Kidney (tissue), 13 donors: ENCODE measurements at regions not wholly inside any gene's neighbourhood (a gene's known extent, or its start where the extent isn't known, plus 50 kb on each side); places are given as distances from the start of the nearest gene placed in this dataset.

ENCODE experiments used
- DNase-seq, 5 donors: peaks; one replicate each; pipeline ENCODE4 v3.0.0-alpha.2; 2013 to 2020
- FAIRE-seq: peaks from 2 replicates; lab custom pipeline; 2012; peaks lifted over from hg19 to GRCh38; lab: Jason Lieb, UNC
- H3K27ac ChIP-seq, 2 donors: one replicate each; pipeline ENCODE4 v1.7.0; 2013; ENCODE audit warnings: low read depth in 2 of 2, low read length in 2 of 2, inconsistent platforms in 1 of 2
- H3K27me3 ChIP-seq: one replicate; pipeline ENCODE4 v1.7.1; 2013; ENCODE audit warnings: low read length, inconsistent platforms; ENCODE audit not compliant: control insufficient read depth, insufficient read depth
- H3K36me3 ChIP-seq, 3 donors: one replicate each; pipeline versions ENCODE4 v1.7.0 to v1.7.1; 2013; ENCODE audit warnings: low read length in 3 of 3, control low read depth in 1 of 3, inconsistent platforms in 1 of 3; ENCODE audit not compliant: insufficient read depth in 3 of 3, control insufficient read depth in 2 of 3
- H3K4me1 ChIP-seq, 3 donors: one replicate each; pipeline versions ENCODE4 v1.7.0 to v1.7.1; 2013; ENCODE audit warnings: low read length in 3 of 3, inconsistent platforms in 1 of 3, low read depth in 1 of 3; ENCODE audit not compliant: control insufficient read depth in 2 of 3, insufficient read depth in 2 of 3
- H3K4me3 ChIP-seq, 3 donors: one replicate each; pipeline versions ENCODE4 v1.7.0 to v1.8.1; 2013; ENCODE audit warnings: low read length in 3 of 3, control low read depth in 1 of 3, inconsistent platforms in 1 of 3
- H3K9ac ChIP-seq, 3 donors: one replicate each; pipeline versions ENCODE4 v1.7.0 to v1.7.1; 2013; ENCODE audit warnings: low read length in 3 of 3, control low read depth in 1 of 3, inconsistent platforms in 1 of 3
- H3K9me3 ChIP-seq, 3 donors: one replicate each; pipeline versions ENCODE4 v1.7.0 to v1.7.1; 2013; ENCODE audit warnings: low read length in 3 of 3, control low read depth in 1 of 3, inconsistent platforms in 1 of 3; ENCODE audit not compliant: control insufficient read depth in 2 of 3, insufficient read depth in 1 of 3
- intact Hi-C: fragments of 100-400 bp; cut with DNase I; formaldehyde crosslinking; loops from one replicate; pipeline ENCODE4 v1.11.1; 2022
- TF ChIP-seq, protein P1 (sequence below): IDR thresholded peaks from 3 replicates; pipeline ENCODE4 v1.5.1; 2012; ENCODE audit warnings: mild to moderate bottlenecking, moderate library complexity, borderline replicate concordance; ENCODE audit not compliant: insufficient read depth; ENCODE audit errors: extremely low read depth
- donor health status: control.
- donor health status: control.
- donor health status: control.
- donor health status: control.
- donor health status: control.
- donor health status: DM: yes; HTN: yes; CAD: no.
- donor health status: Normal renal cell carcinoma (clear cell type).

- no peaks in the 10 kb centered on the region for H3K9me3 ChIP-seq
- H3K9ac ChIP-seq: no peak overlapping the region
- no peak overlapping the region for H3K4me3 ChIP-seq
- no peak overlapping the region for H3K27ac ChIP-seq
- no peaks in the 10 kb centered on the region for H3K4me1 ChIP-seq
- intact Hi-C loops: no loop called here
- no peak for FAIRE-seq
- no peaks in the 10 kb centered on the region for H3K27me3 ChIP-seq
- TF ChIP-seq, protein P1, sequence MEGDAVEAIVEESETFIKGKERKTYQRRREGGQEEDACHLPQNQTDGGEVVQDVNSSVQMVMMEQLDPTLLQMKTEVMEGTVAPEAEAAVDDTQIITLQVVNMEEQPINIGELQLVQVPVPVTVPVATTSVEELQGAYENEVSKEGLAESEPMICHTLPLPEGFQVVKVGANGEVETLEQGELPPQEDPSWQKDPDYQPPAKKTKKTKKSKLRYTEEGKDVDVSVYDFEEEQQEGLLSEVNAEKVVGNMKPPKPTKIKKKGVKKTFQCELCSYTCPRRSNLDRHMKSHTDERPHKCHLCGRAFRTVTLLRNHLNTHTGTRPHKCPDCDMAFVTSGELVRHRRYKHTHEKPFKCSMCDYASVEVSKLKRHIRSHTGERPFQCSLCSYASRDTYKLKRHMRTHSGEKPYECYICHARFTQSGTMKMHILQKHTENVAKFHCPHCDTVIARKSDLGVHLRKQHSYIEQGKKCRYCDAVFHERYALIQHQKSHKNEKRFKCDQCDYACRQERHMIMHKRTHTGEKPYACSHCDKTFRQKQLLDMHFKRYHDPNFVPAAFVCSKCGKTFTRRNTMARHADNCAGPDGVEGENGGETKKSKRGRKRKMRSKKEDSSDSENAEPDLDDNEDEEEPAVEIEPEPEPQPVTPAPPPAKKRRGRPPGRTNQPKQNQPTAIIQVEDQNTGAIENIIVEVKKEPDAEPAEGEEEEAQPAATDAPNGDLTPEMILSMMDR: no peak
- no peak for DNase-seq
- no peaks in the 10 kb centered on the region for H3K36me3 ChIP-seq
These were observed 840.0 kb downstream of the C6orf118 start for GRCh38 chr6:164469276-164469949.

GRCh38 chr6:164455835-164456234 lies 853.6 kb downstream of the C6orf118 start:
- no peak for DNase-seq
- Histone ChIP-seq H3K27me3 (no peaks in the 10 kb centered on the region), H3K9me3 (no peaks in the 10 kb centered on the region), H3K36me3 (no peaks in the 10 kb centered on the region), H3K27ac (no peak overlapping the region), H3K9ac (no peak overlapping the region), H3K4me1 (no peaks in the 10 kb centered on the region), H3K4me3 (no peak overlapping the region)
- TF ChIP-seq, protein P1: no peak
- intact Hi-C loops: no loop called here
- FAIRE-seq: no peak

DNA sequence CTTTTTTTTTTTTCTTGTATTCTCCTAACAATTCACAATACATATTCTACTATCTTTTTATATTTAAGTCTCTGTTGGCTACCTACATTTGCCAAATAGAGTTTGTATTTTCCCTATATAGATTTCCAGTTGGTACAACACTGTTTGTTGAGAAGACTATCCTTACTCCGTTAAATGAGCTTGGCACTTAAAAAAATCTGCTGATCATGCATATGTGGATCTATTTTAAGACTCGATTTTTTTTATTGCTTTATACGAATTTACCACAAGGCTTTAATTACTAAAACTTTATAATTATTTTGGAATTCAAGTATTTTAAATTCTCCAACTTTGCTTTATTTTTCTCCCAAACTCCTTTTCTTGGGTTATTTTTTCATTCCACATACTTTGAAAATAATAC lies 855.6 kb downstream of the C6orf118 start:
- DNase-seq (no peak), FAIRE-seq (no peak)
- H3K4me3 ChIP-seq: no peak overlapping the region
- H3K36me3 ChIP-seq: no peaks in the 10 kb centered on the region
- H3K27me3 ChIP-seq: no peaks in the 10 kb centered on the region
- intact Hi-C loops: no loop called here
- H3K9ac ChIP-seq: no peak overlapping the region
- H3K4me1 ChIP-seq: no peaks in the 10 kb centered on the region
- no peak overlapping the region for H3K27ac ChIP-seq
- H3K9me3 ChIP-seq: no peaks in the 10 kb centered on the region
- TF ChIP-seq, protein P1: no peak

GRCh38 chr6:164442572-164442971 lies 866.8 kb downstream of the C6orf118 start:
- no peaks in the 10 kb centered on the region for H3K36me3 ChIP-seq
- H3K4me3 ChIP-seq: no peak overlapping the region
- no peak overlapping the region for H3K9ac ChIP-seq
- DNase-seq: no peak
- H3K27ac ChIP-seq: no peak overlapping the region
- intact Hi-C loops: no loop called here
- H3K4me1 ChIP-seq: no peaks in the 10 kb centered on the region
- TF ChIP-seq, protein P1: no peak
- no peaks in the 10 kb centered on the region for H3K9me3 ChIP-seq
- FAIRE-seq: no peak
- no peaks in the 10 kb centered on the region for H3K27me3 ChIP-seq
